ENCODE measurements at regions not wholly inside any gene's neighbourhood (a gene's known extent, or its start where the extent isn't known, plus 50 kb on each side); places are given as distances from the start of the nearest gene placed in this dataset.

GRCh38 chr15:53307952-53308624, 451.4 kb downstream of the WDR72 start:
- no peak for TF ChIP-seq CTCF (IDR thresholded peaks at IDR 0.05)
- no peak for DNase-seq (ENCODE audit: low spot score)
- no peaks in the 10 kb centered on the region for H3K4me1 Mint-ChIP-seq (ENCODE audit: low read depth)
- H3K27ac Mint-ChIP-seq (ENCODE audit: unreplicated experiment) = no peak overlapping the region
- no peak overlapping the region for H3K4me3 Mint-ChIP-seq (ENCODE audit: unreplicated experiment)
- H3K36me3 Mint-ChIP-seq (ENCODE audit: low read depth) = no peaks in the 10 kb centered on the region
- H3K27me3 Mint-ChIP-seq (ENCODE audit: low read depth) = no peaks in the 10 kb centered on the region
- no peaks in the 10 kb centered on the region for H3K9me3 Mint-ChIP-seq (ENCODE audit: low read depth)

- no peaks in the 10 kb centered on the region for H3K36me3 Mint-ChIP-seq (ENCODE audit: low read depth)
- no peak overlapping the region for H3K27ac Mint-ChIP-seq (ENCODE audit: unreplicated experiment)
- DNase-seq (ENCODE audit: low spot score) = no peak
- H3K9me3 Mint-ChIP-seq (ENCODE audit: low read depth) = no peaks in the 10 kb centered on the region
- peaks cover 4% of the 10 kb centered on the region for H3K27me3 Mint-ChIP-seq (ENCODE audit: low read depth)
- no peak overlapping the region for H3K4me3 Mint-ChIP-seq (ENCODE audit: unreplicated experiment)
- H3K4me1 Mint-ChIP-seq (ENCODE audit: low read depth) = no peaks in the 10 kb centered on the region
- no peak for TF ChIP-seq CTCF (IDR thresholded peaks at IDR 0.05)
Measured at GRCh38 chr15:53305554-53305953, 453.9 kb downstream of the WDR72 start.

GRCh38 chr15:53305101-53305500, 454.4 kb downstream of the WDR72 start:
- no peaks in the 10 kb centered on the region for H3K9me3 Mint-ChIP-seq (ENCODE audit: low read depth)
- DNase-seq (ENCODE audit: low spot score) = no peak
- no peaks in the 10 kb centered on the region for H3K4me1 Mint-ChIP-seq (ENCODE audit: low read depth)
- H3K4me3 Mint-ChIP-seq (ENCODE audit: unreplicated experiment) = no peak overlapping the region
- TF ChIP-seq CTCF (IDR thresholded peaks at IDR 0.05) = no peak
- H3K36me3 Mint-ChIP-seq (ENCODE audit: low read depth) = no peaks in the 10 kb centered on the region
- H3K27me3 Mint-ChIP-seq (ENCODE audit: low read depth) = peaks cover 4% of the 10 kb centered on the region
- H3K27ac Mint-ChIP-seq (ENCODE audit: unreplicated experiment) = no peak overlapping the region

- no peak overlapping the region for H3K4me3 Mint-ChIP-seq (ENCODE audit: unreplicated experiment)
- peaks cover 18% of the 10 kb centered on the region for H3K27me3 Mint-ChIP-seq (ENCODE audit: low read depth)
- no peaks in the 10 kb centered on the region for H3K36me3 Mint-ChIP-seq (ENCODE audit: low read depth)
- no peak for DNase-seq (ENCODE audit: low spot score)
- no peak for TF ChIP-seq CTCF (IDR thresholded peaks at IDR 0.05)
- H3K9me3 Mint-ChIP-seq (ENCODE audit: low read depth) = no peaks in the 10 kb centered on the region
- no peak overlapping the region for H3K27ac Mint-ChIP-seq (ENCODE audit: unreplicated experiment)
- no peaks in the 10 kb centered on the region for H3K4me1 Mint-ChIP-seq (ENCODE audit: low read depth)
Measured at GRCh38 chr15:53297828-53298227, 461.6 kb downstream of the WDR72 start.

- no peak for DNase-seq (ENCODE audit: low spot score)
- no peak for TF ChIP-seq CTCF (IDR thresholded peaks at IDR 0.05)
- H3K4me3 Mint-ChIP-seq (ENCODE audit: unreplicated experiment) = no peak overlapping the region
- H3K27ac Mint-ChIP-seq (ENCODE audit: unreplicated experiment) = no peak overlapping the region
- H3K36me3 Mint-ChIP-seq (ENCODE audit: low read depth) = no peaks in the 10 kb centered on the region
- H3K9me3 Mint-ChIP-seq (ENCODE audit: low read depth) = no peaks in the 10 kb centered on the region
- H3K4me1 Mint-ChIP-seq (ENCODE audit: low read depth) = no peaks in the 10 kb centered on the region
- H3K27me3 Mint-ChIP-seq (ENCODE audit: low read depth) = peaks cover 14% of the 10 kb centered on the region
Measured at GRCh38 chr15:53296603-53297002, 462.9 kb downstream of the WDR72 start.
